ENCODE measurements at regions not wholly inside any gene's neighbourhood (a gene's known extent, or its start where the extent isn't known, plus 50 kb on each side); places are given as distances from the start of the nearest gene placed in this dataset.
"Not testable (repeated sequence)": the region's sequence is repeated elsewhere in the genome, so short reads cannot be mapped to it uniquely, and the experiment has no call there.

- Histone ChIP-seq H3K4me1 (ENCODE audit: control insufficient read depth in 1 of 2, insufficient read depth in 2 of 2, low read length in 2 of 2) (no peaks in the 10 kb centered on the region), H4K12ac (ENCODE audit: low read depth, low read length) (no peak overlapping the region), H4K91ac (ENCODE audit: low read depth, low read length) (no peak overlapping the region), H2BK5ac (ENCODE audit: low read depth, low read length, poor library complexity) (no peak overlapping the region), H3K4ac (ENCODE audit: low read depth, low read length) (no peak overlapping the region), H2AK5ac (ENCODE audit: low read length) (no peak overlapping the region), H3K9me3 (ENCODE audit: insufficient read depth, low read depth, low read length) (no peaks in the 10 kb centered on the region), H3K4me3 (ENCODE audit: low read depth, low read length) (no peak overlapping the region), H2BK12ac (ENCODE audit: low read length) (no peak overlapping the region), H3K14ac (ENCODE audit: low read length) (no peak overlapping the region), H3K36me3 (ENCODE audit: control insufficient read depth in 1 of 2, insufficient read depth in 2 of 2, low read length in 2 of 2) (no peaks in the 10 kb centered on the region), H3K23ac (ENCODE audit: low read length) (no peak overlapping the region), H3K18ac (ENCODE audit: low read length) (no peak overlapping the region), H3K4me2 (ENCODE audit: low read length) (no peak overlapping the region), H2BK120ac (ENCODE audit: insufficient read depth, low read length, poor library complexity) (no peak overlapping the region), H2AFZ (ENCODE audit: insufficient read depth, low read length, poor library complexity) (no peak overlapping the region), H4K8ac (ENCODE audit: low read depth, low read length) (no peak overlapping the region), H3K79me1 (ENCODE audit: low read length) (no peaks in the 10 kb centered on the region), H3K27me3 (ENCODE audit: insufficient read depth, low read length) (no peaks in the 10 kb centered on the region), H3K79me2 (ENCODE audit: control insufficient read depth, insufficient read depth, low read length, poor library complexity) (no peaks in the 10 kb centered on the region), H3K27ac (ENCODE audit: low read depth, low read length) (no peak overlapping the region), H3K9ac (ENCODE audit: low read length) (no peak overlapping the region)
- DNase-seq, result no peak
- no CpG with 5 or more reads among the region's 3 CpGs for WGBS (ENCODE audit: extremely low coverage, insufficient coverage, insufficient read length)
These were observed 761.7 kb upstream of the ARRDC3 start for GRCh38 chr5:92144824-92145223.

- not testable (repeated sequence) for H2AFZ ChIP-seq (ENCODE audit: insufficient read depth, low read length, poor library complexity); H3K27me3 ChIP-seq (ENCODE audit: insufficient read depth, low read length); H2BK120ac ChIP-seq (ENCODE audit: insufficient read depth, low read length, poor library complexity); H3K18ac ChIP-seq (ENCODE audit: low read length); H4K12ac ChIP-seq (ENCODE audit: low read depth, low read length); H3K4ac ChIP-seq (ENCODE audit: low read depth, low read length); DNase-seq; H3K79me1 ChIP-seq (ENCODE audit: low read length); H3K36me3 ChIP-seq (ENCODE audit: control insufficient read depth in 1 of 2, insufficient read depth in 2 of 2, low read length in 2 of 2); H3K9me3 ChIP-seq (ENCODE audit: insufficient read depth, low read depth, low read length); H3K79me2 ChIP-seq (ENCODE audit: control insufficient read depth, insufficient read depth, low read length, poor library complexity); H4K91ac ChIP-seq (ENCODE audit: low read depth, low read length); H3K27ac ChIP-seq (ENCODE audit: low read depth, low read length); H3K9ac ChIP-seq (ENCODE audit: low read length); H4K8ac ChIP-seq (ENCODE audit: low read depth, low read length); H3K14ac ChIP-seq (ENCODE audit: low read length); H2BK5ac ChIP-seq (ENCODE audit: low read depth, low read length, poor library complexity); H3K23ac ChIP-seq (ENCODE audit: low read length); H3K4me2 ChIP-seq (ENCODE audit: low read length); H2BK12ac ChIP-seq (ENCODE audit: low read length); H2AK5ac ChIP-seq (ENCODE audit: low read length); H3K4me3 ChIP-seq (ENCODE audit: low read depth, low read length); H3K4me1 ChIP-seq (ENCODE audit: control insufficient read depth in 1 of 2, insufficient read depth in 2 of 2, low read length in 2 of 2)
- WGBS (ENCODE audit: extremely low coverage, insufficient coverage, insufficient read length), result no CpG with 5 or more reads among the region's 5 CpGs
These were observed 749.3 kb upstream of the ARRDC3 start for GRCh38 chr5:92132294-92132908.

GRCh38 chr5:92126182-92126581 lies 743.1 kb upstream of the ARRDC3 start:
- Histone ChIP-seq H4K91ac (ENCODE audit: low read depth, low read length) (no peak overlapping the region), H4K8ac (ENCODE audit: low read depth, low read length) (no peak overlapping the region), H3K79me2 (ENCODE audit: control insufficient read depth, insufficient read depth, low read length, poor library complexity) (no peaks in the 10 kb centered on the region), H3K23ac (ENCODE audit: low read length) (no peak overlapping the region), H3K36me3 (ENCODE audit: control insufficient read depth in 1 of 2, insufficient read depth in 2 of 2, low read length in 2 of 2) (no peaks in the 10 kb centered on the region), H3K18ac (ENCODE audit: low read length) (no peak overlapping the region), H3K27ac (ENCODE audit: low read depth, low read length) (no peak overlapping the region), H3K4me3 (ENCODE audit: low read depth, low read length) (no peak overlapping the region), H3K9ac (ENCODE audit: low read length) (no peak overlapping the region), H4K12ac (ENCODE audit: low read depth, low read length) (no peak overlapping the region), H3K14ac (ENCODE audit: low read length) (no peak overlapping the region), H2BK5ac (ENCODE audit: low read depth, low read length, poor library complexity) (no peak overlapping the region), H3K4me1 (ENCODE audit: control insufficient read depth in 1 of 2, insufficient read depth in 2 of 2, low read length in 2 of 2) (no peaks in the 10 kb centered on the region), H3K4me2 (ENCODE audit: low read length) (no peak overlapping the region), H2AFZ (ENCODE audit: insufficient read depth, low read length, poor library complexity) (no peak overlapping the region), H2AK5ac (ENCODE audit: low read length) (no peak overlapping the region), H3K4ac (ENCODE audit: low read depth, low read length) (no peak overlapping the region), H3K9me3 (ENCODE audit: insufficient read depth, low read depth, low read length) (no peaks in the 10 kb centered on the region), H3K27me3 (ENCODE audit: insufficient read depth, low read length) (no peaks in the 10 kb centered on the region), H3K79me1 (ENCODE audit: low read length) (no peaks in the 10 kb centered on the region), H2BK120ac (ENCODE audit: insufficient read depth, low read length, poor library complexity) (no peak overlapping the region), H2BK12ac (ENCODE audit: low read length) (no peak overlapping the region)
- no CpG with 5 or more reads among the region's 1 CpG for WGBS (ENCODE audit: extremely low coverage, insufficient coverage, insufficient read length)
- no peak for DNase-seq

GRCh38 chr5:92119110-92119509 lies 736.0 kb upstream of the ARRDC3 start:
- Histone ChIP-seq H3K9ac (ENCODE audit: low read length) (no peak overlapping the region), H3K9me3 (ENCODE audit: insufficient read depth, low read depth, low read length) (no peaks in the 10 kb centered on the region), H2BK5ac (ENCODE audit: low read depth, low read length, poor library complexity) (no peak overlapping the region), H2AFZ (ENCODE audit: insufficient read depth, low read length, poor library complexity) (no peak overlapping the region), H3K79me1 (ENCODE audit: low read length) (no peaks in the 10 kb centered on the region), H2BK120ac (ENCODE audit: insufficient read depth, low read length, poor library complexity) (no peak overlapping the region), H3K18ac (ENCODE audit: low read length) (no peak overlapping the region), H3K14ac (ENCODE audit: low read length) (no peak overlapping the region), H3K4me1 (ENCODE audit: control insufficient read depth in 1 of 2, insufficient read depth in 2 of 2, low read length in 2 of 2) (no peaks in the 10 kb centered on the region), H4K8ac (ENCODE audit: low read depth, low read length) (no peak overlapping the region), H3K27me3 (ENCODE audit: insufficient read depth, low read length) (no peaks in the 10 kb centered on the region), H4K12ac (ENCODE audit: low read depth, low read length) (no peak overlapping the region), H3K79me2 (ENCODE audit: control insufficient read depth, insufficient read depth, low read length, poor library complexity) (no peaks in the 10 kb centered on the region), H3K4me2 (ENCODE audit: low read length) (no peak overlapping the region), H2AK5ac (ENCODE audit: low read length) (no peak overlapping the region), H3K27ac (ENCODE audit: low read depth, low read length) (no peak overlapping the region), H2BK12ac (ENCODE audit: low read length) (no peak overlapping the region), H4K91ac (ENCODE audit: low read depth, low read length) (no peak overlapping the region), H3K4me3 (ENCODE audit: low read depth, low read length) (no peak overlapping the region), H3K36me3 (ENCODE audit: control insufficient read depth in 1 of 2, insufficient read depth in 2 of 2, low read length in 2 of 2) (no peaks in the 10 kb centered on the region), H3K23ac (ENCODE audit: low read length) (no peak overlapping the region), H3K4ac (ENCODE audit: low read depth, low read length) (no peak overlapping the region)
- no peak for DNase-seq
- WGBS (ENCODE audit: extremely low coverage, insufficient coverage, insufficient read length), result no CpG with 5 or more reads among the region's 1 CpG
